ENCODE measurements at regions not wholly inside any gene's neighbourhood (a gene's known extent, or its start where the extent isn't known, plus 50 kb on each side); places are given as distances from the start of the nearest gene placed in this dataset.
"Not testable (repeated sequence)": the region's sequence is repeated elsewhere in the genome, so short reads cannot be mapped to it uniquely, and the experiment has no call there.

DNA sequence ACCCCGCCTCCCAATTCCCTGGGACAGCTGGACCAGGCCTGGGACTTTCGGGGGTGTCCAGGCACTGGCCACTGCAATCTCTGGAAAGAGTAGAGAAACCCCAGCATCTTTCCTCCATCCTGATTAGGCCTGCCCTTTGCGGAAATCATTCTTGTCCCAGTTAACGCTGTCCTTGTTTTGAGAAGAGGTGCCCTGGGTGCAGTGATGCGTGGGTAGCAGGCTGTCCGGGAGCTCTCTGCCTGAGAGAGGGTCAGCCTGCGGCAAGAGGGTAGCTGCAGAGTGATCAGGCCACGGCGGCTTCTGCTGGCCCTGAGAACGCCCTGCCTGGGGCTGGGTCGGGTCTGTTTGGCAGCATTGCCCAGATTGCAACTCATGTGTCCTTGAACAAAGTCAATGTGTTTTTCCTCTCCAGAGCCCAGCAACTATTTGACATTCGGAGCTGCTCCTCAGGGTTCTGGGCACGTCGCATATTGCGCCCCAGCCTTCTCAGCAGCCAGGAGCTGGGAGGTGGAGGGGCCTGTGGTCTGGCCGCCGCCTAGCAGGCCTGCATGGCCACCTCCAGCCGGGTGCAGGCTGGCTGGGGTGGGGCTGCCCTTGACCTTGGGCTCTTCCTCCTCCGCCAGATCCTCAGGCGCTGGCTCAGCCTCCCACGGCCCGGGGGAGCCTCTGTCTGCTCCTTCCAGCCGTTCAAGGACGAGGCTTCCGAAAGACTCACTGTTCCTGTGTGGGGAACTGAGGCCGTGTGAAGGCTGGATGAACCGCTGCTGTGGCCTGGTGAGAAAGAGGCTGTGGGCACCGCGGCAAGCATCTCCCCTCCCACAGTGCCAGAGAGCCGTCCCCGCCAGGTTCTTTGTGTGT, 150.1 kb upstream of the ZNF469 start:
- DNase-seq = not testable (repeated sequence)

DNA sequence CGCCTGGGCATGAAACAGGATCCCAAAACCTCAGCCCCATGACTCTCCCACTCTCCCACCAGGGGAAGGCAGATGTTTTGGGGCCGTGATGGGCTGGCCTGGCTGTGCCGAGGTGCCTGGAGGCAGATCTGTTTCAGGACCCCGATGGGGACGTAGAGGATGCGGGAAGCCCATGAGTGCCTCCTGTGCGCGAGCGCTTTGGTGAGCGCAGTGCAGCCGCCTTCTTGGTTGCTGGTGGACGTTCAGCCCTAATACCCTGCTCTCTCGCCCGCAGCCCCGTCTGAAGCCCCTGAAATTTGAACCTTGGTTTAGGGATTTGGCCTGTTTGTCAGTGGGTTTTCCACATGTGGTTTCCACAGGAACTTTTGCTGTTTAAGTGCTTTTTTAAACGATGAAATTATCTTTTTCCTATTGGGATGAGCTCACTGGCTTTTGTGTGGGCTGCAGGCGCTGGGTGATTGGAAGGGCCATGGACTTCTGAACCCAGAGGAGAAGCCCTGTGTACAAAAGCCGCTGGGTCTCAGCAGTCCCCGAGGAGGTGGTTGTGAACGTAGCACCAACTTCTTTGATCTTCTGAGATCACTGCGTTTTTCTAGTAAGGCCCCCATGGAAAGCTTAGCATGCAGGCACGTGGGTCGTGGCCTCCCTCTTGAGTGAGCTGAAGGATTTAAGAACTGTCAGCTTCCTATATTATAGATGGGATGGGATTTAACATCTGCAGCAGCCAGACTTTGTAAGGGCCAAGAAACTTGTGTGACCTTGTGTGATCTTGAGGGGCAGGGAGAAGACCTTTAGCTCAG, 148.9 kb upstream of the ZNF469 start:
- not testable (repeated sequence) for DNase-seq

DNA sequence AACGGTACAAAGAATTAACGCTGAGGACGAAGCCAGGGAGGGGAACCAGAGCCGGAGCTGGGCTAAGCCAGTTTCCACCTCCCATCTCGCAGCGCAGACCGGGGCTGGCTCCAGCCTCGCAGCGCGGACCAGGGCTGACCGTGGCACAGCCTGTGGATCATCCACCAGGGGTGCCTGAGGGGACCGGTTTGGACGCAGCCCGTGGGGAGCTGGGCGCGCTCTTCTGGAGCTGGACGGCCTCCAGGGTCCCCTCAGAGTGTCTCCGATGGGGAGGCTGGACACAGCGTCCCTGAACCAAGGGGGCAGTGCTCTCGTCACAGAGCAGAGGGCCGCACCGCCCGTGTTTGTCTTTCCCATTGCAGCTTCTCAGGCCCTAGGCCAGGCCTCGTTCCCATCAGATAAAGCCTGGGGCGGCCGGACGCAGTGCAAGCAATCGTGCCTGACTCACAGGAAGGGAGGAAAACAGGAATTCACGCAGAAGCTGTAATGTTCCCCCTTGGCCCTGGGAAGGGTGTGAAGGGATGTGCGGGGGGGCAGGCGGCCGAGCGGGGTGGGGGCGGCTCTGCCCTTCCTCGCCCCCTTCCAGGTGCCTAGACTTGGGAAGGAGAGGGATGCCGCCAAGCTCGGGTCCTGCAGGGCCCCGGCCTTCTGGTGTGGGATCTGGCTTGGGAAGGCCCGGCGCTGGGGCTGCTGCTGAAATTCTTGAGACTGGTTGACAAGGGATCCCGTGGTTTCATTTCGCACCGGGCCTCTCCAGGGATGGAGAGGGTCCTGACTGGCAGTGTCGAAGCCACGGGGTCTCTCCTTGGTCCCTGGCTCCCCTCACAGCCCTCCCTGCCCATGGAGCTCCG, 148.1 kb upstream of the ZNF469 start:
- not testable (repeated sequence) for DNase-seq

DNA sequence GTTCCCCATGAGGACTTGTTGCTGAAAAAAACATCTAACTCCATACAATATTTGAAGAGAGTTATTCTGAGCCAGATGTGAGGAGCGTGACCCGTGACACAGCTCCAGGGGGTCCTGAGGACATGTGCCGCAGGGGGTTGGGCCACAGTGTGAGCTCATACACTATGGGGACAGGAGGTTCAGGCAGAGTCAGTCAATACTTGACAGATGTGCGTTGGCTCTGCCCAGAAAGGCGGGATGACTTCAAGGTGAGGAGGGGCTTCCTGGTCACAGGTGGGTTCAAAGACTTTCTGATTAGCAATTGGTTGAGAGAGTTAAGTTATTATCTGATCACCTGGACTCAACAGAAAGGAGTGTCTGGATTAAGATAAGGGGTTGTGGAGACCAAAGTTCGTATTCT, 147.1 kb upstream of the ZNF469 start:
- not testable (repeated sequence) for DNase-seq

DNA sequence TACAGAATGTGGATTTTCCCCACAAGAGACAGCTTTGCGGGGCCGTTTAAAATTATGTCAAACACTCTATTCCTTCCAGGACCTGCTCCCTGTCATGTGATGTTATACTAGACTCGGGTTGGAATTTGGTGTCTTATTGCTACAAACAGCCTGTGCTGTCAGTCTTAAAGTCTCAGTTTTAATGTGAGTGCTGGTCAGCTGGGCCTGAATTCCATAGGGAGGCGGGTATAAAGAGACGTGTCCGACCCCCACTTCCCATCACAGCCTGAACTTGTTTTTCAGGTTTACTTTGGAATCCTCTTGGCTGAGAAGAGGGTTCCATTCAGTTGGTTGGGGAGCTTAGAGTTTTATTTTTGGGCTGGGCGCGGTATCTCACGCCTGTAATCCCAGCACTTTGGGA, 146.5 kb upstream of the ZNF469 start:
- not testable (repeated sequence) for DNase-seq

DNA sequence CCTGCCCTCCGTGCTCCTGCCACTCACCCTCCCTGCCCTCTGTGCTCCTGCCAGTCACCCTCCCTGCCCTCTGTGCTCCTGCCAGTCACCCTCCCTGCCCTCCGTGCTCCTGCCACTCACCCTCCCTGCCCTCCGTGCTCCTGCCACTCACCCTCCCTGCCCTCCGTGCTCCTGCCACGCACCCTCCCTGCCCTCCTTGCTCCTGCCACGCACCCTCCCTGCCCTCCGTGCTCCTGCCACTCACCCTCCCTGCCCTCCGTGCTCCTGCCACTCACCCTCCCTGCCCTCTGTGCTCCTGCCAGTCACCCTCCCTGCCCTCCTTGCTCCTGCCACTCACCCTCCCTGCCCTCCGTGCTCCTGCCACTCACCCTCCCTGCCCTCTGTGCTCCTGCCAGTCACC, 145.4 kb upstream of the ZNF469 start:
- DNase-seq = not testable (repeated sequence)

DNA sequence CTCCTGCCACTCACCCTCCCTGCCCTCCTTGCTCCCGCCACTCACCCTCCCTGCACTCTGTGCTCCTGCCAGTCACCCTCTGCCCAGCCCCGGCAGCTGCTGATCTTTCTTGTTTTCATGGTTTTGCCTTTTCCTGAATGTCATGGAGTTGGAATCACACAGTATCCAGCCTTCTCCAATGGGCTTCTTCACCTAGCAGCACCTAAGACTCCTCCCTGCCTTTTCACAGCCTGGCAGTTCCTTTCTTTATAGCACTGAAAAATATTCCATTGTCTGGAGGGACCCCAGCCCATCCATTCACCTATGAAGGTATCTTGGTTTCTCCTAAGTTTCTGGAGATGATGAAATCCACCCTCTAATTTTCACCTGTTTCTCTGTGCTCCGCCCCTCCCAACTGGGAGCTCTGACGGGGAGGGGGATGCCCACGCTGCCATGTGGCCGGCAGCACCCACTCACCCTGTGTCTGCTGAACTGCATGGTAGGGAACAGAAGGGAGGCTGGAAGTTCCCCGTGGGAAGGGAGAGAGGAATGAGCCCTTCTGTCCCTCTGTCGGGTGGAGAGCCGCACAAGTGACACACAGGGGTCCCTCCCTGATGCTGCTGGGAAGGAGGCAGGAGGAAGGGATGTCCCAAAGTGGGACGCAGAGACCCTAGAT, 144.9 kb upstream of the ZNF469 start:
- DNase-seq = not testable (repeated sequence)

DNA sequence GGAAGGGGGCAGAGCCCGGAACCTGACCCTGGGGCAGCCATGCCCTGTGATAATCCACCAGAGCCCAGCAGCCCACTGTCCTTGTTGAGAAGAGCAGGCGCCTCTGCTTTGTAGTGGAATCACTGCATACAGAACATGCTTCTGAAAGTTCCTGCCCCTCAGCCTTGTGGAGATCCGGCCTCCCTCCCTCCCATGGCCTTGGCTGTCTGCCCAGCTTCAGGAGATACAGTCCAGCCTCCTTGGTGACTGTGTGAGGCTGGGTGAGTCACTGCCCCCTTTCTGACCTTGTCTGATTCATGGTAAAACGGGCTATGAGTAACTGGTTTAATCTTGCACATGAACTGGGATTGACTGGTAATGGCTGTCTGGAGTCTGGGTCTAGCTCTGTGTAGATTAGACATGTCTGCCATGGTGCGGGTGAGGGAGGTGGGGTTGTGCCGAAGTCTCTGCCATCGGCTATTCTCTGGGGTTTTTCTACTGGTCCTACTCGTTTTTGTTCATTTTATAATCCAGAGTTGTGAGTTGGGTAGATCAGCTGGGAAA, 144.0 kb upstream of the ZNF469 start:
- peak; percentile 91 for DNase-seq

DNA sequence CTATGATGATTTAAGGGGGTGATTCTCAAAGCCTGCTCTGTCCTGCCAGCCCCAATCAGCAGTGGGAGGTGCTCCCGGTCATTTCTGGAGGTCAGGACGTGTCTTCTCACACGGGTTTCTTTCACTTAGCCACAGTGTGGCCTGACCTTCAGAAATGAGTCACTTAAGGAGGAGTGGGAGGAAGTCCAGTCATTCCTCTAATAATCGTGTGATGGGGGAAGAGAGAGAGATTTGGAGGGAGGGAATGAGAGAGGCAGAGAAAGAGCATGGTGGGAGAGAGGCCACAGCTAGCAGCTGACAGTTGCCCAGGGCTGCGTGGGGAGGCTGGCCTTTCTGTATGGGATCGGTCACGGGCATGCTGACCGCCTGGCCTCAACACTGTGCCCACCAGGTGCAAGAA, 142.6 kb upstream of the ZNF469 start:
- DNase-seq = not testable (repeated sequence)

DNA sequence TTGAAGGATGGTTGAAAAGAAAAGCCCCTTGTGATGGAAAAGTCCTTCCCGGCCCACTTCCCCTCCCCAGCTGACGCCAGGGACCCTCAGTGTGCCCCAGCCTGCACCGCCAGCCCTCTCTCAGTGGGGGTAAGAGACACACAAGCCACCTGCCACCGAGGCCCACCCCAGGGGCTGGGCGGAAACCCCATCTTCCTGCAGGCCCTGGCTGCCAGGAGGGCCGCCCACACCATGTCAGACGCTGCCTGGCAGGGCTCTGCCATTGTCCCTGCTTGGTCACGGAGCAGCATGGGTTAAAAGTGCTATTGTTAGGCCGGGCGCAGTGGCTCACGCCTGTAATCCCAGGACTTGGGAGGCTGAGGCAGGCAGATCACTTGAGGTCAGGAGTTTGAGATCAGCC, 142.0 kb upstream of the ZNF469 start:
- not testable (repeated sequence) for DNase-seq

DNA sequence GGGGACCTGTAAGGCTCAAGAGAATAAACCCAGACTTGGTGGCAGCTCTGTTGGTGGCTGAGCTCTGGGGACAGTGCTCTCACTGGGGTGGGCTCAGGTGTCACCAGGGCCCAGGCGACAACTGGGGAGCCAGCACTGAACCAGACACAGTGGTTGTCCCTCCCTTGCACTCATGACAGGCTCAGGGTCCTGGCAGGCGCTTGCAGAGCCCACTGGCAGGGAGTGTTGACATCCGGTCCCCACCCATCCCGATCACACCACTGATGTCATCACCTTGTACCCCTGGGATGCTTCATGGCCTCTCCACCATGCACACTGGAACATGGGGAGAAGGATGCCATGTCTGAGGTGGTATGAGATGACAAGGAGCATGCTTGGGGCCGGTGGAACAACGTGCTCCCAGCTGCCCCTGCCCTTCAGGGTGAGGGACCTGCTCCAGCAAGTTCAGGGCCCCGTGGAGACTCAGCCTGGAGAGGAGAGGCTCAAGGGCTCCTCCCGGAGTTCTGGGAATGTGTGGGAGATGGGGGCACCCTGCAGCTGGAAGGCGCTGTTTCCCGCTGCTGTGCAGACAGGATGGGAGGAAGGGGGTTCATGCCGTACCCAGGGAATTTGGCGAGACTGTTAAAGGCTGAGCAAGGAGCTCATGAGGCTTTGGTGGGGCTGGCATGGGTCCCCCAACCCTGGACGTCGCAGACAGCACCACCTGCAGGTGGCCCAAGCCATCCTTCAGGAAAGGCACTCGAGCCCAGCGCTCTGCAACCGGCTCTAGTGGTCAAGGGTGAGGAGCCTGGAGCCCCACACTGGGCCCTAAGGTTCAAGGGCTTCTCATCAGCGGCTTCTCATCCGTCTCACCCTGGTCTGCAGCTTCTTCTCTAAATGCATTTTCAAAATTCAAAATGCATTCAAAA, 141.1 kb upstream of the ZNF469 start:
- not testable (repeated sequence) for DNase-seq

DNA sequence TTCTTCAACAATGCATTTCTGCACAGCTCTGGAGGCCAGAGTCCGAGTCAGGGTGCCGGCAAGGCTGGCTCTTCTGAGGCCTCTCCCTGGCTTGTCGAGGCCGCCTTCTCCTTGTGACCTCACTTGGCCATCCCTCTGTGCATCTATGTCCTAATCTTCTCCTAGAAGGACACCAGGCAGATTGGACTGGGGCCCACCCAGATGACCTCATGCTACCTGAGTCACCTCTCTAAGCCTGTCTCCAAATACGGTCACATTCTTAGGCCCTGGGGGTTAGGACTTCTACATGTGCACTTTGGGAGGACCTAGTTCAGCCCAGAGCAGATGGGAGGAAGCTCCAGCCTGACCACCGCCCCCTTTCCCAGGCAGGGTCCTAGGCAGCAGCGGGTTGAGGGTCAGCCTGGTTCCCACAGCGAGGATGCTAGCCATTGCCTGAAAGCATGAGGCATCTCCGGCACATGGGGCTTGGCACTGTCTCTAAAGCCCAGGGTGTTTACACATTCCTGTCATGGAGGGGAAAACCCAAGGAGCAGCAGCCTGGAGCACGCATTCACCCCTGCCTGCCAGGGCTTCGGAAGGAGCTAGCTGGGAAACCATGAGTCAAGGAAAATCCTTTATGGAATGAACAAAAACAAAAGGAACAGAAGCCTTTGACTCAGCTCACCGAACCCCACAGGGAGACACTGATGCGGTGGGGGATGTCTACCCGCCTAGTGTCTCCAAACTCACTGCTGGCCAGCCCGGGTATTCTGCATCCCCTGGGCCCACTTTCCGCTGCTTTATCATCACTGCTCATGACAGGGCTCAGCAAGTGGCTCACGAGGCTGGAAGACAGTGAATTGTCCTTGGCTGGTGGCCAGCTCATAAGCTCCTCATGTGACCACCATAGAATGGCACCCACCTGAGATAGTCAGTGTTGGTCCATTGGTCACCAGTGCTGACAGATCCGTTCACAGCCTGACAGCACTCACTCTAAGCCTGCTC, 140.2 kb upstream of the ZNF469 start:
- not testable (repeated sequence) for DNase-seq

DNA sequence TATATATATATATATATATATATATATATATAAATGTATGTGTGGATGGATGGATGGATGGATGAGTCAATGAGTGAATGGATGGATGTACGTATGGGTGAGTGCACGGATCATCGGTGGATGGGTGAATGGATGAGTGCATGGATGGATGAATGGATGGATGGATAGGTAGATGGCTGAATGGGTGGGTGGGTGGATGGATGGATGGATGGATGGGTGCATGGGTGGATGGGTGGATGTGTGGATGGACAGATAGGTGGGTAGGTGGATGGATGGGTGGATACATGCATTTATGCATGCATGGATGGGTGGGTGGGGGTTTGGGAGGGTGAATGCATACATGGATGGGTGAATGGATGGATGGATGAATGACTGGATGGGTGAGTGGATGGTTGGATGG, 138.8 kb upstream of the ZNF469 start:
- DNase-seq = not testable (repeated sequence)

DNA sequence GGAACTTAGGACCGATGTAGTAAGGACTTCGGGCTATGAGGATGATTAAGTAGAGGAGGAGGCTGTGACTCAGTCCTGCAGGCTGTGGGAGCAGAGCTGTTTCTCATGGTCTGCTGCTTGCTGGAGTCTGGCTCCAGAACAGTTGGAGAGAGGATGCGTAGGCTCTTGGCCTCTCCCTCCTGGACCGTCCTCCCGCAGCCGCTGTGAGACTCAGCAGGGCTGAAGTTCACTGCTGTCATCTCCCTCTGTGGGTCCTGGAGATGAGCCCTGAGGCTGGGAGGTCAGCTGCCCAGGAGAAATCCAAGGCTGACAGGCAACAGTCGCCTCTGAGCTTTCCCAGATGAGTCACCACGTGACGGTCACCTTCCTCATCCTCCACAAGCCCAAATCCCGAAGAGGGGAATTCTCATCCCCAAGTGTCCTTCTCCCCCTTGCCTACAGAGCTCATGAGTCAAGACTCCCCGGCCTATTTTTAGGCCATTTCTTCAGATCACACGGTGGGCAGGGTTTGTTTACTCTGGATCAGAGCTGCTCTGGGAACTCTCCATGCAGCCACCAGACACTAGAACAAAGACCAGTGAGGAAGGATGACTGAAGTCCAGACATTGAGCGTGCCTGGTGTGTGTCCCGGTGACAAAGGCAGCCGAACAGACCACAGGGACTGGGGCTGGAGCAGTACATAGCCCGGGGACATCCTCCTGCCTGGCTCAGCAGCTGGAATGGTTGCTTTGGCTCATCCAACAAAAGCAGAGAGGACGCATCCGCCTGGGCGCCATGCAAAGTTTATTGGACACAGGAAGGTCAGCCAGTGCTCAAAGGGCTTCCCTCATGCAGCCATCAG, 137.3 kb upstream of the ZNF469 start:
- not testable (repeated sequence) for DNase-seq

DNA sequence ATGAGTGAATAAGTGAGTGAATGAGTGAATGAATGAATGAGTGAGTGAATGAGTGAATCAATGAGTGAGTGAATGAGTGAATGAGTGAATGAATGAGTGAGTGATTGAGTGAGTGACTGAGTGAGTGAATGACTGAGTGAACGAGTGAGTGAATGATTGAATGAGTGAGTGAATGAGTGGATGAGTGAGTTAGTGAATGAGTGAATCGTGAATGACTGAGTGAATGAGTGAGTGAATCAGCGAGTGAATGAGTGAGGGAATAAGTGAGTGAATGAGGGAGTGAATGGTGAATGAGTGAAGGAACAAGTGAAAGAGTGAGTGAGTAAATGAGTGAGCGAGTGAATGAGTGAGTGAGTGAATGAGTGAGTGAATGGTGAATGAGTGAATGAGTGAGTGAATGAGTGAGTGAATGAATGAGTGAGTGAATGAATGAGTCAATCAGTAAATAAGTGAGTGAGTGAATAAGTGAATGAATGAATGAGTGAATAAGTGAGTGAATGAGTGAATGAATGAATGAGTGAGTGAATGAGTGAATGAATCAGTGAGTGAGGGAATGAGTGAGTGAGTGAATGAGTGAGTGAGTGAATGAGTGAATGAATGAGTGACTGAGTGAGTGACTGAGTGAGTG, 135.7 kb upstream of the ZNF469 start:
- DNase-seq = not testable (repeated sequence)

DNA sequence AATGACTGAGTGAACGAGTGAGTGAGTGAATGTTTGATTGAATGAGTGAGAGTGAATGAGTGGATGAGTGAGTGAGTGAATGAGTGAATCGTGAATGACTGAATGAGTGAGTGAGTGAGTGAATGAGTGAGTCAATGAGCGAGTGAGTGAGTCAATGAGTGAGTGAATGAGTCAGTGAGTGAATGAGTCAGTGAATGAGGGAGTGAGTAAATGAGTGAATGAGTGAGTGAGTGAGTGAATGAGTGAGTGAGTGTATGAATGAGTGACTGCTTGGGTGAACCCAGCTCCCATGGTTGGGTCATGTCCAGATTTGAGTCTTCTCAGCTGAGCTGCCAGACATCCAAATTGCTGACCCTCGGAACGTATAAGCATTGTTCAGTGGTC, 135.2 kb upstream of the ZNF469 start:
- not testable (repeated sequence) for DNase-seq

DNA sequence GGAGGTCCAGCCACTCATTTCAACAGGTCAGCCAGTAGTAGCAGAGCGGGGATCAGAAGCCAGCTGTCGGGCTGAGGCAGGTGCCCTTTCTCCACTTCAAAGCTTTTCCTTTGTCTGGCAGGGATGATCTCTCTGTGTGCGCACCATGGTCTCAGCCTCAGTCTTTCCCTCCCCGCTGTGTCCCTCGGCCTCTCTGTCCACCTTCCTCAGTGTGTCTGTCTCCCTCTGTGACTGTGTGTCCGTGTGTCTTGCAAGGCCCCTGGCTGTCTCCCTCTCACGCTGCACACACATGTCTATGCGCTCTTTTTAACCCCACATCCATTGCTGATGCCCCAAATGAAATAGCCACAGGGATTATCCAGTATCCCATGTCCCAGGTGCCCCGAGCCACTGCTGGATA, 134.0 kb upstream of the ZNF469 start:
- DNase-seq = not testable (repeated sequence)

DNA sequence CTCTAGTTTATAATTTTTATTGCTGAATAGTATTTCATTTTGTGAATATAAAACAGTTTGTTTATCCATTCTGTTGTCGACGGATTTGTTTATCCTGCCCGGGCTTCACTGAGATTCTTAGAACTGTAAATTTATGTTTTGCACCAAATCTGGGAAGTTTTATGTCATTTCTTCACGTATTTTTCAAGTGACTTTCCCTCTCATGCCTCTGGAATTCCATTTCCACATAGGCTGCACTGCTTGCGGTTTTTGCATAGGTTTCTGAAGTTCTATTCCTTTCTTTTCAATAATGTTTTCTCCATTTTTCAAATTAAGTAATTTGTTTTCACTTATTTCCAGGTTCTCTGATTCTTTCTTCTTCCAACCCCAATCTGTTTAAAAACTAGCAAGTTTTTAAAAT, 132.4 kb upstream of the ZNF469 start:
- DNase-seq = not testable (repeated sequence)
